ENCODE measurements at regions not wholly inside any gene's neighbourhood (a gene's known extent, or its start where the extent isn't known, plus 50 kb on each side); places are given as distances from the start of the nearest gene placed in this dataset.

- intact Hi-C loops (cut with micrococcal nuclease), result no loop called here
- BruUV-seq (replicated peaks), result no TSS peak
- POLR2A ChIA-PET, result interaction anchor here (1.0 kb wide), 1 partner anchor 43 kb away, joined by 3 read pairs; no protein-coding TSS in a partner anchor
- no peaks in the 10 kb centered on the region for H3K9me2 ChIP-seq (ENCODE audit: insufficient read depth)
- H3K79me2 ChIP-seq (ENCODE audit: insufficient read depth, low read length), result no peaks in the 10 kb centered on the region
- no peak overlapping the region for H2AFZ ChIP-seq (ENCODE audit: low read depth, low read length, poor library complexity, severe bottlenecking)
- H3K9me3 ChIP-seq (ENCODE audit: control insufficient read depth in 1 of 2, insufficient read depth in 1 of 2, low read depth in 1 of 2, low read length in 2 of 2), result no peaks in the 10 kb centered on the region
- TF ChIP-seq EGR1 (IDR thresholded peaks at IDR 0.05; ENCODE audit: low read depth) (no peak), JUND (IDR thresholded peaks at IDR 0.05) (peak; percentile 25; the same call in 1 of the 2 replicates), YY1 (IDR thresholded peaks at IDR 0.05; ENCODE audit: extremely low read depth, insufficient replicate concordance, low read depth, low read length) (no peak)
- peak overlapping the region; percentile 29 for H3K4me2 ChIP-seq (ENCODE audit: low read length)
- CTCF ChIA-PET, result interaction anchor here (0.7 kb wide), 1 partner anchor 264 kb away, joined by 3 read pairs; no protein-coding TSS in a partner anchor
- no peaks in the 10 kb centered on the region for H4K20me1 ChIP-seq (ENCODE audit: insufficient read depth)
- H3K4me1 ChIP-seq (ENCODE audit: control insufficient read depth in 1 of 2, insufficient read depth in 2 of 2, low read length in 2 of 2), result peaks cover 22 to 54% of the 10 kb centered on the region in 2 experiments
- H3K27me3 ChIP-seq (ENCODE audit: insufficient read depth, low read length), result no peaks in the 10 kb centered on the region
- H3K27ac ChIP-seq (ENCODE audit: low read depth, low read length), result no peak overlapping the region
- ATAC-seq, result peak; percentile 38; the same call in 1 of the 2 replicates
- no peak for DNase-seq (ENCODE audit: low read depth, low spot score)
- H3K9ac ChIP-seq (ENCODE audit: low read length), result no peak overlapping the region
- no peaks in the 10 kb centered on the region for H3K36me3 ChIP-seq (ENCODE audit: control insufficient read depth in 1 of 2, insufficient read depth in 2 of 2, low read length in 2 of 2)
- H3K4me3 ChIP-seq (replicated peaks in 1 of 2; ENCODE audit: low read depth in 1 of 2, low read length in 2 of 2), result no peak overlapping the region
- RAD21 ChIA-PET (ENCODE audit: low non-redundant PET in 1 of 2, low total read pairs in 2 of 2, uncharacterized antibody in 2 of 2, unreplicated experiment in 2 of 2), result no interaction called here
These were observed 137.3 kb upstream of the ZMIZ1 start for GRCh38 chr10:78931321-78932053.

DNA sequence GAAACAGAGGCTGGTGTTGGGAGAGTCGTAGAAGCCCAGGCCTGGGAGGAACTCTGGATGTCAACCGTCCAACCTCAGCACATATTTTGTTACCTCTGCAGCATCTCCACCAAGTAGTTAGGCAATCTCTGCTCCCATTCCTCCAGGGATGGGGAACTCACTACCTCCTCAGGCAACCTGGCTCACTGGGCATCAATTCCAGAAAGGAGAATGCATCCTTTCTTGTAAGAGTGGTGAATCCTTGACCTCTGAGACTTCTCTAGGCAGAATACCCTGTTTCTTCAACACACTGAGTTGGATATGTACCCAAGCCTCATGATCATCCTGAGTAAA, 136.7 kb upstream of the ZMIZ1 start:
- H4K20me1 ChIP-seq (ENCODE audit: insufficient read depth), result no peaks in the 10 kb centered on the region
- H3K9ac ChIP-seq (ENCODE audit: low read length), result no peak overlapping the region
- no peaks in the 10 kb centered on the region for H3K79me2 ChIP-seq (ENCODE audit: insufficient read depth, low read length)
- H3K27me3 ChIP-seq (ENCODE audit: insufficient read depth, low read length), result no peaks in the 10 kb centered on the region
- intact Hi-C loops (cut with micrococcal nuclease), result no loop called here
- ChIA-PET POLR2A (interaction anchor here (1.0 kb wide), 1 partner anchor 43 kb away, joined by 3 read pairs; no protein-coding TSS in a partner anchor), CTCF (no interaction called here), RAD21 (ENCODE audit: low non-redundant PET in 1 of 2, low total read pairs in 2 of 2, uncharacterized antibody in 2 of 2, unreplicated experiment in 2 of 2) (no interaction called here)
- H3K4me2 ChIP-seq (ENCODE audit: low read length), result peak overlapping the region; percentile 29
- H3K36me3 ChIP-seq (ENCODE audit: control insufficient read depth in 1 of 2, insufficient read depth in 2 of 2, low read length in 2 of 2), result no peaks in the 10 kb centered on the region
- H3K4me3 ChIP-seq (replicated peaks in 1 of 2; ENCODE audit: low read depth in 1 of 2, low read length in 2 of 2), result no peak overlapping the region
- no peak overlapping the region for H2AFZ ChIP-seq (ENCODE audit: low read depth, low read length, poor library complexity, severe bottlenecking)
- H3K27ac ChIP-seq (ENCODE audit: low read depth, low read length), result no peak overlapping the region
- BruUV-seq (replicated peaks), result no TSS peak
- peaks cover 17 to 51% of the 10 kb centered on the region in 2 experiments for H3K4me1 ChIP-seq (ENCODE audit: control insufficient read depth in 1 of 2, insufficient read depth in 2 of 2, low read length in 2 of 2)
- DNase-seq (ENCODE audit: low read depth, low spot score) (no peak), ATAC-seq (no peak)
- no peaks in the 10 kb centered on the region for H3K9me2 ChIP-seq (ENCODE audit: insufficient read depth)
- H3K9me3 ChIP-seq (ENCODE audit: control insufficient read depth in 1 of 2, insufficient read depth in 1 of 2, low read depth in 1 of 2, low read length in 2 of 2), result no peaks in the 10 kb centered on the region
- TF ChIP-seq JUND (IDR thresholded peaks at IDR 0.05) (no peak), FOSL1 (IDR thresholded peaks at IDR 0.05; ENCODE audit: low read depth) (no peak), TCF7L2 (IDR thresholded peaks at IDR 0.05; ENCODE audit: borderline replicate concordance, extremely low read depth, insufficient read depth, insufficient read length) (no peak), ZFX (IDR thresholded peaks at IDR 0.05) (no peak), EZH2 (IDR thresholded peaks at IDR 0.05) (no peak), SIN3A (IDR thresholded peaks at IDR 0.05; ENCODE audit: low read depth) (no peak), SP1 (IDR thresholded peaks at IDR 0.05; ENCODE audit: low read depth) (no peak), POLR2A (IDR thresholded peaks at IDR 0.05; ENCODE audit: borderline replicate concordance, extremely low read depth, insufficient read depth, insufficient read length) (no peak)
- TF ChIP-seq, protein P1, sequence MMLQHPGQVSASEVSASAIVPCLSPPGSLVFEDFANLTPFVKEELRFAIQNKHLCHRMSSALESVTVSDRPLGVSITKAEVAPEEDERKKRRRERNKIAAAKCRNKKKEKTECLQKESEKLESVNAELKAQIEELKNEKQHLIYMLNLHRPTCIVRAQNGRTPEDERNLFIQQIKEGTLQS (IDR thresholded peaks at IDR 0.05), result no peak
- TF ChIP-seq, protein P2, sequence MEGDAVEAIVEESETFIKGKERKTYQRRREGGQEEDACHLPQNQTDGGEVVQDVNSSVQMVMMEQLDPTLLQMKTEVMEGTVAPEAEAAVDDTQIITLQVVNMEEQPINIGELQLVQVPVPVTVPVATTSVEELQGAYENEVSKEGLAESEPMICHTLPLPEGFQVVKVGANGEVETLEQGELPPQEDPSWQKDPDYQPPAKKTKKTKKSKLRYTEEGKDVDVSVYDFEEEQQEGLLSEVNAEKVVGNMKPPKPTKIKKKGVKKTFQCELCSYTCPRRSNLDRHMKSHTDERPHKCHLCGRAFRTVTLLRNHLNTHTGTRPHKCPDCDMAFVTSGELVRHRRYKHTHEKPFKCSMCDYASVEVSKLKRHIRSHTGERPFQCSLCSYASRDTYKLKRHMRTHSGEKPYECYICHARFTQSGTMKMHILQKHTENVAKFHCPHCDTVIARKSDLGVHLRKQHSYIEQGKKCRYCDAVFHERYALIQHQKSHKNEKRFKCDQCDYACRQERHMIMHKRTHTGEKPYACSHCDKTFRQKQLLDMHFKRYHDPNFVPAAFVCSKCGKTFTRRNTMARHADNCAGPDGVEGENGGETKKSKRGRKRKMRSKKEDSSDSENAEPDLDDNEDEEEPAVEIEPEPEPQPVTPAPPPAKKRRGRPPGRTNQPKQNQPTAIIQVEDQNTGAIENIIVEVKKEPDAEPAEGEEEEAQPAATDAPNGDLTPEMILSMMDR (IDR thresholded peaks at IDR 0.05 in 2 of 3, conservative IDR thresholded peaks at IDR 0.05 in 1 of 3; ENCODE audit: borderline replicate concordance in 1 of 3, insufficient read depth in 1 of 3, low read depth in 2 of 3, low read length in 2 of 3), result no peak
- TF ChIP-seq, protein P3, sequence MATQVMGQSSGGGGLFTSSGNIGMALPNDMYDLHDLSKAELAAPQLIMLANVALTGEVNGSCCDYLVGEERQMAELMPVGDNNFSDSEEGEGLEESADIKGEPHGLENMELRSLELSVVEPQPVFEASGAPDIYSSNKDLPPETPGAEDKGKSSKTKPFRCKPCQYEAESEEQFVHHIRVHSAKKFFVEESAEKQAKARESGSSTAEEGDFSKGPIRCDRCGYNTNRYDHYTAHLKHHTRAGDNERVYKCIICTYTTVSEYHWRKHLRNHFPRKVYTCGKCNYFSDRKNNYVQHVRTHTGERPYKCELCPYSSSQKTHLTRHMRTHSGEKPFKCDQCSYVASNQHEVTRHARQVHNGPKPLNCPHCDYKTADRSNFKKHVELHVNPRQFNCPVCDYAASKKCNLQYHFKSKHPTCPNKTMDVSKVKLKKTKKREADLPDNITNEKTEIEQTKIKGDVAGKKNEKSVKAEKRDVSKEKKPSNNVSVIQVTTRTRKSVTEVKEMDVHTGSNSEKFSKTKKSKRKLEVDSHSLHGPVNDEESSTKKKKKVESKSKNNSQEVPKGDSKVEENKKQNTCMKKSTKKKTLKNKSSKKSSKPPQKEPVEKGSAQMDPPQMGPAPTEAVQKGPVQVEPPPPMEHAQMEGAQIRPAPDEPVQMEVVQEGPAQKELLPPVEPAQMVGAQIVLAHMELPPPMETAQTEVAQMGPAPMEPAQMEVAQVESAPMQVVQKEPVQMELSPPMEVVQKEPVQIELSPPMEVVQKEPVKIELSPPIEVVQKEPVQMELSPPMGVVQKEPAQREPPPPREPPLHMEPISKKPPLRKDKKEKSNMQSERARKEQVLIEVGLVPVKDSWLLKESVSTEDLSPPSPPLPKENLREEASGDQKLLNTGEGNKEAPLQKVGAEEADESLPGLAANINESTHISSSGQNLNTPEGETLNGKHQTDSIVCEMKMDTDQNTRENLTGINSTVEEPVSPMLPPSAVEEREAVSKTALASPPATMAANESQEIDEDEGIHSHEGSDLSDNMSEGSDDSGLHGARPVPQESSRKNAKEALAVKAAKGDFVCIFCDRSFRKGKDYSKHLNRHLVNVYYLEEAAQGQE (IDR thresholded peaks at IDR 0.05; ENCODE audit: low read depth), result no peak

All from HCT116 (cell line).